Left lung (tissue), 4 donors: ENCODE measurements at regions not wholly inside any gene's neighbourhood (a gene's known extent, or its start where the extent isn't known, plus 50 kb on each side); places are given as distances from the start of the nearest gene placed in this dataset.
A peak's percentile ranks its signal among the peaks of the same experiment; 100 is the strongest.

Experiments used
- ATAC-seq: fragments of 200-7000 bp; cut with Tn5 transposase; one replicate; pipeline ENCODE4 v1.9.1; 2020; ENCODE audit warnings: moderate library complexity
- DNase-seq, 4 donors: peaks; one replicate each; pipeline ENCODE4 v3.0.0-alpha.2; 2013 to 2020
- H3K27ac ChIP-seq, 2 donors: fragments of 200-600 bp; sonication (generic) in 1 of 2; one replicate each; pipeline versions ENCODE4 v1.5.0 to v1.8.0; 2020 to 2021
- H3K27me3 ChIP-seq, 2 donors: fragments of 200-600 bp; sonication (generic) in 1 of 2; one replicate each; pipeline versions ENCODE4 v1.5.0 to v1.8.0; 2020 to 2021
- H3K36me3 ChIP-seq, 2 donors: fragments of 200-600 bp; sonication (generic) in 1 of 2; one replicate each; pipeline versions ENCODE4 v1.5.0 to v1.8.0; 2020 to 2021
- H3K4me1 ChIP-seq, 2 donors: fragments of 200-600 bp; one replicate each; pipeline ENCODE4 v1.8.0; 2021
- H3K4me3 ChIP-seq, 2 donors: fragments of 200-600 bp; sonication (generic) in 1 of 2; one replicate each; pipeline versions ENCODE4 v1.5.0 to v1.8.0; 2020 to 2021; ENCODE audit warnings: mild to moderate bottlenecking in 1 of 2
- H3K9me3 ChIP-seq, 2 donors: fragments of 200-600 bp; sonication (generic) in 1 of 2; one replicate each; pipeline versions ENCODE4 v1.5.0 to v1.8.0; 2020 to 2021
- intact Hi-C, 2 donors: fragments of 100-400 bp; cut with DNase I; formaldehyde crosslinking; loops; one replicate each; pipeline versions ENCODE4 v1.11.2 to v1.14.2; 2022
- TF ChIP-seq, protein P1 (sequence below), 2 donors: fragments of 200-600 bp; sonication (generic) in 1 of 2; IDR thresholded peaks; one replicate each; pipeline versions ENCODE4 v1.5.0 to v1.8.0; 2021; ENCODE audit warnings: antibody characterized with exemption in 2 of 2
- donor health status: DM: no; HTN: yes; CAD: no.
- donor health status: DM: no; HTN: no; CAD: no.

DNA sequence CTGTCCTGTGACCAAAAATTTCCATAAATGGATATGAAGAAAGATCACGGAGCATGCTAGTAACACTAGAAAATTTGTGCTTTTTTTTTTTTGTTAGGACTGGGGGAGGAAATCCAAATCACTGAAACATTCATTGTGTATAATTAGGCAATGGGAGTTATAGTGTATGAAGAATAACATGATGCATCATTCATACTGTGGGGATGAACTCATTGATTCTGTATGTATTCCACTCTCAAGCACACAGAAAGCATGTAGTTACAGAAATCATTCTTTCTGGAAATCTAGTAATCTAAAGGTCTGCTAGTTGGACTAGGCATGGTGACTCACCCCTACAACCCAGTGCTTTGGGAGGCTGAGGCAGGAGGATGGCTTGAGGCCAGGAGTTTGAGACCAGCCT, 749.7 kb downstream of the DIAPH3 start:
- Histone ChIP-seq H3K36me3 (no peaks in the 10 kb centered on the region), H3K4me3 (no peak overlapping the region), H3K9me3 (no peaks in the 10 kb centered on the region), H3K4me1 (peaks cover 0 to 7% of the 10 kb centered on the region in 2 donors), H3K27me3 (no peaks in the 10 kb centered on the region), H3K27ac (no peak overlapping the region)
- intact Hi-C loops: no loop called here
- TF ChIP-seq, protein P1, sequence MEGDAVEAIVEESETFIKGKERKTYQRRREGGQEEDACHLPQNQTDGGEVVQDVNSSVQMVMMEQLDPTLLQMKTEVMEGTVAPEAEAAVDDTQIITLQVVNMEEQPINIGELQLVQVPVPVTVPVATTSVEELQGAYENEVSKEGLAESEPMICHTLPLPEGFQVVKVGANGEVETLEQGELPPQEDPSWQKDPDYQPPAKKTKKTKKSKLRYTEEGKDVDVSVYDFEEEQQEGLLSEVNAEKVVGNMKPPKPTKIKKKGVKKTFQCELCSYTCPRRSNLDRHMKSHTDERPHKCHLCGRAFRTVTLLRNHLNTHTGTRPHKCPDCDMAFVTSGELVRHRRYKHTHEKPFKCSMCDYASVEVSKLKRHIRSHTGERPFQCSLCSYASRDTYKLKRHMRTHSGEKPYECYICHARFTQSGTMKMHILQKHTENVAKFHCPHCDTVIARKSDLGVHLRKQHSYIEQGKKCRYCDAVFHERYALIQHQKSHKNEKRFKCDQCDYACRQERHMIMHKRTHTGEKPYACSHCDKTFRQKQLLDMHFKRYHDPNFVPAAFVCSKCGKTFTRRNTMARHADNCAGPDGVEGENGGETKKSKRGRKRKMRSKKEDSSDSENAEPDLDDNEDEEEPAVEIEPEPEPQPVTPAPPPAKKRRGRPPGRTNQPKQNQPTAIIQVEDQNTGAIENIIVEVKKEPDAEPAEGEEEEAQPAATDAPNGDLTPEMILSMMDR (IDR thresholded peaks at IDR 0.05): no peak
- ATAC-seq (no peak), DNase-seq (no peak)

DNA sequence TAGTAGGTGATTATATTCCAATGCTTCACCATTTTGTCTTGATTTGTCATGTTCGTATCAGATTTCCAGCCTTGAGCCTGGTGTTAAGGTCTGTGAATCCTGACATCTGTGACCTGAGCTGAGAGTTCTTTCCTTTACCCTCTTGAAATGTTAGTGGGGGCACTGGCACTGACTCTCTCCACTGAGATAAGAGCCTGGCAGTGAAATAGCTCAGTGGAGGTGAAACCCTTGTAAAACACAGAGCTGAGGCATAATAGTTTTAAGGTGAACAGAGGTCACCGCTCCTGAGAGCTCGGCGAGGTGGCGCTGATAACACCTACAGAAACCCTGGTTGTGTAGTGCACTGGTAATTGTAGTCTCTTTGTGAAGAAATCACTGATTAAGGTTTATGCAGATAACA, 748.2 kb downstream of the DIAPH3 start:
- H3K4me1 ChIP-seq: no peaks in the 10 kb centered on the region

GRCh38 chr13:59416561-59416960, 747.2 kb downstream of the DIAPH3 start:
- ATAC-seq: no peak
- Histone ChIP-seq H3K4me1 (no peaks in the 10 kb centered on the region), H3K27ac (no peak overlapping the region), H3K4me3 (no peak overlapping the region), H3K9me3 (no peaks in the 10 kb centered on the region), H3K36me3 (no peaks in the 10 kb centered on the region), H3K27me3 (no peaks in the 10 kb centered on the region)
- DNase-seq: no peak
- intact Hi-C loops: no loop called here
- TF ChIP-seq, protein P1 (IDR thresholded peaks at IDR 0.05): no peak

More for the DNA sequence above, 748.2 kb downstream of the DIAPH3 start:
- ATAC-seq (peak; percentile 16), DNase-seq (no peak)
- no peak overlapping the region for H3K27ac ChIP-seq
- intact Hi-C loops: no loop called here
- H3K9me3 ChIP-seq: no peaks in the 10 kb centered on the region
- no peaks in the 10 kb centered on the region for H3K36me3 ChIP-seq
- TF ChIP-seq, protein P1 (IDR thresholded peaks at IDR 0.05): no peak
- no peaks in the 10 kb centered on the region for H3K27me3 ChIP-seq
- no peak overlapping the region for H3K4me3 ChIP-seq

DNA sequence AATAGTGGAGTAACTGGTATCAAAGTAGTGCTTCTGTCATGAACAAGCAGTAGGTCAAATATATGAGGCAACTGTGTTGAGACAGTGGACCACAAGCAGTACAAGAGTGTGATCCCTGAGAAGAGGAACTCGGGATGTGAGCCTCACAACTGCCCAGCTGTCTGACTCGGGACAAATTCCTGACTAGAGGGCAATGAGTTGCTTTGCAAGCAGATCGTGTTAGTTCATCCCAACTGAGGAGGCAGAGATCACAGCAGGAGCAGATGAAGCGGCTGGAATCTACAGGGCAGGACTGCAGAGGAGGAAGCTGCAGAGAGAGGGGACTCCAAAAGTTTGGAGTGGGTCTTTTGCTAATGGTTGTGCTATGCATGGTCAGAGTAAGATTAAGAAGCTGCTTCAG, 741.1 kb downstream of the DIAPH3 start:
- Histone ChIP-seq H3K27ac (no peak overlapping the region), H3K4me1 (no peaks in the 10 kb centered on the region), H3K4me3 (no peak overlapping the region), H3K36me3 (no peaks in the 10 kb centered on the region), H3K27me3 (no peaks in the 10 kb centered on the region), H3K9me3 (no peaks in the 10 kb centered on the region)
- intact Hi-C loops: no loop called here
- TF ChIP-seq, protein P1 (IDR thresholded peaks at IDR 0.05): no peak
- DNase-seq (no peak), ATAC-seq (no peak)

GRCh38 chr13:59423708-59424340, 739.9 kb downstream of the DIAPH3 start:
- ATAC-seq: no peak
- Histone ChIP-seq H3K27ac (no peak overlapping the region), H3K9me3 (no peaks in the 10 kb centered on the region), H3K4me3 (no peak overlapping the region), H3K4me1 (no peaks in the 10 kb centered on the region), H3K36me3 (no peaks in the 10 kb centered on the region), H3K27me3 (no peaks in the 10 kb centered on the region)
- intact Hi-C loops: no loop called here
- TF ChIP-seq, protein P1 (IDR thresholded peaks at IDR 0.05): no peak
- no peak for DNase-seq
